NT2/D1 (cell line): ENCODE measurements at regions not wholly inside any gene's neighbourhood (a gene's known extent, or its start where the extent isn't known, plus 50 kb on each side); places are given as distances from the start of the nearest gene placed in this dataset.

ENCODE experiments used
- YY1 ChIP-seq: IDR thresholded peaks from 2 replicates; pipeline ENCODE4 v1.6.1; 2011; ENCODE audit not compliant: insufficient read length, insufficient read depth
- ZNF274 ChIP-seq: IDR thresholded peaks from 2 replicates; pipeline ENCODE4 v1.6.1; 2011; ENCODE audit warnings: mild to moderate bottlenecking, low read depth, low read length

DNA sequence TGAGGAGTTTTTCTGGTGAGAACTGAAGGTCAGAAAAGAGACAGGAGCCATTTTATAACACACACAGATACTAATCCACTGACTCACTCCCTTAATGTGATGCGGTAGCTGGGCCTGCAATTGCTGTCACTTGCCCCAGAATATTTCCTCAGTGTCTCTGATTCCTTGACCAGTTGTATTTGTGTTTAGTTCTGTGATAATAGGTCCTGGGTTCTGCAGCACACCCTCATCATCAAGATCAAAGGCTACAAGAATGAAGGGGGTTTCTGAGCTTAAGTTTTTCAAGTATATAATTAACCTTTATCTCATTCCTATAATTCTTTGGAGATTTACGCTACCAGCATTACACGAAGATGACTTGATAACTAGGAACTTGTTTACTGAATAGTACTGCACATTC, 576.5 kb upstream of the CPXCR1 start:
- no peak for TF ChIP-seq ZNF274
- TF ChIP-seq YY1, result no peak
